ENCODE measurements at regions not wholly inside any gene's neighbourhood (a gene's known extent, or its start where the extent isn't known, plus 50 kb on each side); places are given as distances from the start of the nearest gene placed in this dataset.
A peak's percentile ranks its signal among the peaks of the same experiment; 100 is the strongest.

- no peak for TF ChIP-seq CTCF (IDR thresholded peaks at IDR 0.05)
- ATAC-seq (ENCODE audit: low FRiP score) (peak; percentile 53), DNase-seq (ENCODE audit: low spot score) (no peak)
Observed at GRCh38 chr15:77821188-77821958, 188.7 kb upstream of the LINGO1 start.

GRCh38 chr15:77819851-77820728 lies 187.4 kb upstream of the LINGO1 start:
- DNase-seq (ENCODE audit: low spot score) (no peak), ATAC-seq (ENCODE audit: low FRiP score) (peak; percentile 24)
- TF ChIP-seq CTCF (IDR thresholded peaks at IDR 0.05): no peak

GRCh38 chr15:77819048-77819850 lies 186.5 kb upstream of the LINGO1 start:
- TF ChIP-seq CTCF (IDR thresholded peaks at IDR 0.05): no peak
- DNase-seq (ENCODE audit: low spot score): no peak
- ATAC-seq (ENCODE audit: low FRiP score): no peak

- ATAC-seq (ENCODE audit: low FRiP score): no peak
- no peak for DNase-seq (ENCODE audit: low spot score)
- TF ChIP-seq CTCF (IDR thresholded peaks at IDR 0.05): no peak
Observed at GRCh38 chr15:77818484-77819047, 185.9 kb upstream of the LINGO1 start.

GRCh38 chr15:77817434-77817833 lies 184.7 kb upstream of the LINGO1 start:
- no peak for TF ChIP-seq CTCF (IDR thresholded peaks at IDR 0.05)
- ATAC-seq (ENCODE audit: low FRiP score) (no peak), DNase-seq (ENCODE audit: low spot score) (no peak)

GRCh38 chr15:77816983-77817382 lies 184.3 kb upstream of the LINGO1 start:
- DNase-seq (ENCODE audit: low spot score) (no peak), ATAC-seq (ENCODE audit: low FRiP score) (no peak)
- TF ChIP-seq CTCF (IDR thresholded peaks at IDR 0.05): no peak
